Lung (tissue), 11 donors: ENCODE measurements at regions not wholly inside any gene's neighbourhood (a gene's known extent, or its start where the extent isn't known, plus 50 kb on each side); places are given as distances from the start of the nearest gene placed in this dataset.
A peak's percentile ranks its signal among the peaks of the same experiment; 100 is the strongest.

Experiments used
- ATAC-seq: fragments of 200-7000 bp; cut with Tn5 transposase; one replicate; pipeline ENCODE4 v1.9.1; 2020; ENCODE audit warnings: moderate number of reproducible peaks; ENCODE audit not compliant: insufficient read depth, low FRiP score
- DNase-seq, 3 donors: peaks; one replicate each; pipeline ENCODE4 v3.0.0-alpha.2; 2013 to 2017
- H3K27ac ChIP-seq, 2 donors: one replicate each; pipeline ENCODE4 v1.5.1; 2013; ENCODE audit warnings: mild to moderate bottlenecking in 2 of 2, moderate library complexity in 2 of 2, control low read depth in 1 of 2, inconsistent platforms in 1 of 2, low read depth in 1 of 2, low read length in 1 of 2
- H3K27me3 ChIP-seq, 3 donors: one replicate each; pipeline ENCODE4 v1.5.1; 2013; ENCODE audit warnings: low read length in 2 of 3; ENCODE audit not compliant: control insufficient read depth in 3 of 3, insufficient read depth in 3 of 3
- H3K36me3 ChIP-seq, 4 donors: one replicate each; pipeline ENCODE4 v1.5.1; 2013; ENCODE audit warnings: low read length in 4 of 4, mild to moderate bottlenecking in 1 of 4, moderate library complexity in 1 of 4; ENCODE audit not compliant: control insufficient read depth in 4 of 4, insufficient read depth in 4 of 4
- H3K4me1 ChIP-seq, 5 donors: one replicate each; pipeline ENCODE4 v1.5.1; 2013; ENCODE audit warnings: low read length in 5 of 5, mild to moderate bottlenecking in 2 of 5, moderate library complexity in 1 of 5; ENCODE audit not compliant: control insufficient read depth in 5 of 5, insufficient read depth in 5 of 5
- H3K4me3 ChIP-seq: one replicate; pipeline ENCODE4 v1.5.1; 2013; ENCODE audit warnings: mild to moderate bottlenecking, control low read depth, moderate library complexity
- H3K9ac ChIP-seq, 2 donors: one replicate each; pipeline ENCODE4 v1.5.1; 2013; ENCODE audit warnings: low read length in 2 of 2, control low read depth in 1 of 2; ENCODE audit not compliant: insufficient read depth in 1 of 2
- H3K9me3 ChIP-seq, 4 donors: one replicate each; pipeline ENCODE4 v1.5.1; 2013; ENCODE audit warnings: low read length in 3 of 4, mild to moderate bottlenecking in 1 of 4, moderate library complexity in 1 of 4; ENCODE audit not compliant: control insufficient read depth in 4 of 4, insufficient read depth in 3 of 4
- WGBS, 2 donors: extraction: QIAGEN DNeasy Blood & Tissue Kit; methylation state at CpG; one replicate each; pipeline ENCODE4 v1.1.7; 2013; 5-methylcytosine and 5-hydroxymethylcytosine counted together
- TF ChIP-seq, protein P1 (sequence below): IDR thresholded peaks from 2 replicates; pipeline ENCODE4 v1.5.1; 2012; ENCODE audit warnings: mild to moderate bottlenecking; ENCODE audit errors: control extremely low read depth, extremely low read depth
- donor health status: control.
- donor health status: control.
- donor health status: Bipolar disorder and iron deficiency.
- donor health status: healthy.
- donor health status: DM: yes; HTN: yes; CAD: no.

DNA sequence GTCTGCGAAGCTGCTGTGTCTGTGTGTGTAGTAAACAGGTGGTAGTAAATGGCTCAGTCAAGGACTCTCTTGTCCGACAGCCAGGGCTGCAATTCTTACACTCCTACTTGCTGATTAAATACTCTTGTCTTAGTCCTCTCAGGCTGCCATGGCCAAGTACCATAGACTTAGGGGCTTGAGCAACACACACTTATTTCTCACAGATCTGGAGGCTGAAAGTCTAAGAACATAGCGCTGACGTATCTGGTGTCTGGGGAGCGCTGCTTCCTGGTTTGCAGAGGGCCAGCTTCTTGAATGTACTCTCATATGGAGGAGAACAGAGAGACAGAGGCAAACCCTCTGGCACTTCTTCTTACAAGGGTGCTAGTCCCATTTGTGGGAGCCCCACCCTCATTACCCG is 411.0 kb downstream of the MED10 start:
- Histone ChIP-seq H3K27ac (no peak overlapping the region), H3K9me3 (peaks cover 0 to 8% (median 0%) of the 10 kb centered on the region in 4 donors), H3K9ac (no peak overlapping the region), H3K27me3 (no peaks in the 10 kb centered on the region), H3K36me3 (no peaks in the 10 kb centered on the region), H3K4me3 (no peak overlapping the region), H3K4me1 (peaks cover 0 to 5% (median 0%) of the 10 kb centered on the region in 5 donors)
- TF ChIP-seq, protein P1, sequence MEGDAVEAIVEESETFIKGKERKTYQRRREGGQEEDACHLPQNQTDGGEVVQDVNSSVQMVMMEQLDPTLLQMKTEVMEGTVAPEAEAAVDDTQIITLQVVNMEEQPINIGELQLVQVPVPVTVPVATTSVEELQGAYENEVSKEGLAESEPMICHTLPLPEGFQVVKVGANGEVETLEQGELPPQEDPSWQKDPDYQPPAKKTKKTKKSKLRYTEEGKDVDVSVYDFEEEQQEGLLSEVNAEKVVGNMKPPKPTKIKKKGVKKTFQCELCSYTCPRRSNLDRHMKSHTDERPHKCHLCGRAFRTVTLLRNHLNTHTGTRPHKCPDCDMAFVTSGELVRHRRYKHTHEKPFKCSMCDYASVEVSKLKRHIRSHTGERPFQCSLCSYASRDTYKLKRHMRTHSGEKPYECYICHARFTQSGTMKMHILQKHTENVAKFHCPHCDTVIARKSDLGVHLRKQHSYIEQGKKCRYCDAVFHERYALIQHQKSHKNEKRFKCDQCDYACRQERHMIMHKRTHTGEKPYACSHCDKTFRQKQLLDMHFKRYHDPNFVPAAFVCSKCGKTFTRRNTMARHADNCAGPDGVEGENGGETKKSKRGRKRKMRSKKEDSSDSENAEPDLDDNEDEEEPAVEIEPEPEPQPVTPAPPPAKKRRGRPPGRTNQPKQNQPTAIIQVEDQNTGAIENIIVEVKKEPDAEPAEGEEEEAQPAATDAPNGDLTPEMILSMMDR = no peak
- 67 to 92% methylated on average over 6 of the region's 6 CpGs for WGBS, 2 donors
- ATAC-seq (peak; percentile 69), DNase-seq (peak in 1 of 3 donors; percentile 1)

- H3K27me3 ChIP-seq = no peaks in the 10 kb centered on the region
- H3K36me3 ChIP-seq = no peaks in the 10 kb centered on the region
- WGBS, 2 donors = 59 to 69% methylated on average over 5 of the region's 5 CpGs
- peaks cover 0 to 5% (median 0%) of the 10 kb centered on the region in 5 donors for H3K4me1 ChIP-seq
- DNase-seq = peak in 1 of 3 donors; percentile 2
- no peak for ATAC-seq
- H3K9me3 ChIP-seq = peaks cover 0 to 6% (median 0%) of the 10 kb centered on the region in 4 donors
- H3K4me3 ChIP-seq = no peak overlapping the region
- no peak overlapping the region for H3K9ac ChIP-seq
- H3K27ac ChIP-seq = no peak overlapping the region
- TF ChIP-seq, protein P1 = no peak
Observed at GRCh38 chr5:5965132-5965531, 413.2 kb downstream of the MED10 start.

DNA sequence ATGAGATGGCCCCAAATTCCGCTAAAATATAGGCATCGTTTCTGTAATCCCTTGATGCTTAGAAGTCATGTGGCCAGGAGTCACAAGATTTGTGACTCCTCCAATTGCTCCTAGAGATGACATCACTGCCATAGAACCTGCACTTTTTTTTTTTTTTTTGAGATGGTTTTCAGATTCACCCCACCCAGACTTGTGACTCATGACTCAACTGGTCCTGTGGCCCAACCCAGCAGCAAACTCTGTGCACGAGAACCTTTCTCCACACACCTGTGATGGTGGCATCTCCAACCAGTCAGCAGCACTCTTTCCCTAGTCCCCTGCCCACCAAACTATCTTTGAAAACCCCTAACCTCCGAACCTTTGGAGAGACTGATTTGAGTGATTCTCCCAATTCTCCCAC is 414.0 kb downstream of the MED10 start:
- 92% methylated on average over 4 of the region's 4 CpGs for WGBS, 2 donors
- Histone ChIP-seq H3K9ac (no peak overlapping the region), H3K9me3 (peaks cover 0 to 6% (median 0%) of the 10 kb centered on the region in 4 donors), H3K27me3 (no peaks in the 10 kb centered on the region), H3K36me3 (no peaks in the 10 kb centered on the region), H3K27ac (no peak overlapping the region), H3K4me1 (peaks cover 0 to 5% (median 0%) of the 10 kb centered on the region in 5 donors), H3K4me3 (no peak overlapping the region)
- TF ChIP-seq, protein P1 = no peak
- ATAC-seq (no peak), DNase-seq (no peak)

DNA sequence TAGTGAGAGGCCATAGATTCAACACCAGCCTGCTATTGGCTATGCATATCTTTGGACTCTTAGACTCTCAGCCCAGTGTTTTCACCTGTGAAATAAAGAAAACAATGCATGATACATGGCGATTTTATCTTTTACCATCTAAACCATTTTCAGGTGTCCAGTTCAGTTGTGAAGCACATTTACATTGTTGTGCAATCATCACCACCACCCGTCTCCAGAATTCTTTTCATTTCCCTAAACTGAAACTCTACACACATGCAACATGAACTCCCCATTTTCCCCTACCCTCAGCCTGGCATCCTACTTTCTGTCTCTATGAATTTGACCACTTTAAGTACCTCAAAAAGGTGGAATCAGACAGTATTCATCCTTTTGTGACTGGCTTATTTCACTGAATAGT is 420.6 kb downstream of the MED10 start:
- Histone ChIP-seq H3K36me3 (no peaks in the 10 kb centered on the region), H3K27me3 (no peaks in the 10 kb centered on the region), H3K9ac (no peak overlapping the region), H3K9me3 (peaks cover 0 to 3% (median 0%) of the 10 kb centered on the region in 4 donors), H3K4me3 (no peak overlapping the region), H3K27ac (no peak overlapping the region), H3K4me1 (no peaks in the 10 kb centered on the region)
- WGBS, 2 donors = 79 to 84% methylated on average over 2 of the region's 2 CpGs
- TF ChIP-seq, protein P1 = no peak
- DNase-seq (no peak), ATAC-seq (no peak)
